ENCODE measurements at regions not wholly inside any gene's neighbourhood (a gene's known extent, or its start where the extent isn't known, plus 50 kb on each side); places are given as distances from the start of the nearest gene placed in this dataset.

GRCh38 chr14:105905456-105905855 is 379.1 kb downstream of the TMEM121 start:
- Histone ChIP-seq H3K36me3 (ENCODE audit: control insufficient read depth in 4 of 4, insufficient read depth in 4 of 4, low read length in 4 of 4) (no peaks in the 10 kb centered on the region), H3K4me1 (ENCODE audit: control insufficient read depth in 5 of 5, insufficient read depth in 5 of 5, low read length in 5 of 5) (no peaks in the 10 kb centered on the region), H3K27ac (ENCODE audit: low read depth in 1 of 2, low read length in 1 of 2) (no peak overlapping the region), H3K27me3 (ENCODE audit: control insufficient read depth in 3 of 3, insufficient read depth in 3 of 3, low read length in 2 of 3) (no peaks in the 10 kb centered on the region), H3K9me3 (ENCODE audit: control insufficient read depth in 4 of 4, insufficient read depth in 3 of 4, low read length in 3 of 4) (peaks cover 0 to 6% (median 0%) of the 10 kb centered on the region in 4 donors), H3K9ac (ENCODE audit: insufficient read depth in 1 of 2, low read length in 2 of 2) (no peak overlapping the region), H3K4me3 (no peak overlapping the region)
- no peak for ATAC-seq (ENCODE audit: insufficient read depth, low FRiP score)
- no peak for DNase-seq
- 65 to 81% methylated on average over 11 of the region's 11 CpGs for WGBS, 2 donors
- no peak for TF ChIP-seq CTCF (IDR thresholded peaks at IDR 0.05; ENCODE audit: control extremely low read depth, extremely low read depth)

- Histone ChIP-seq H3K9me3 (ENCODE audit: control insufficient read depth in 4 of 4, insufficient read depth in 3 of 4, low read length in 3 of 4) (peaks cover 0 to 6% (median 0%) of the 10 kb centered on the region in 4 donors), H3K27me3 (ENCODE audit: control insufficient read depth in 3 of 3, insufficient read depth in 3 of 3, low read length in 2 of 3) (no peaks in the 10 kb centered on the region), H3K4me3 (no peak overlapping the region), H3K27ac (ENCODE audit: low read depth in 1 of 2, low read length in 1 of 2) (no peak overlapping the region), H3K36me3 (ENCODE audit: control insufficient read depth in 4 of 4, insufficient read depth in 4 of 4, low read length in 4 of 4) (no peaks in the 10 kb centered on the region), H3K4me1 (ENCODE audit: control insufficient read depth in 5 of 5, insufficient read depth in 5 of 5, low read length in 5 of 5) (no peaks in the 10 kb centered on the region), H3K9ac (ENCODE audit: insufficient read depth in 1 of 2, low read length in 2 of 2) (no peak overlapping the region)
- TF ChIP-seq CTCF (IDR thresholded peaks at IDR 0.05; ENCODE audit: control extremely low read depth, extremely low read depth): no peak
- WGBS, 2 donors: 53 to 84% methylated on average over 3 of the region's 3 CpGs
- no peak for DNase-seq
- no peak for ATAC-seq (ENCODE audit: insufficient read depth, low FRiP score)
Observed at GRCh38 chr14:105907276-105907675, 380.9 kb downstream of the TMEM121 start.

DNA sequence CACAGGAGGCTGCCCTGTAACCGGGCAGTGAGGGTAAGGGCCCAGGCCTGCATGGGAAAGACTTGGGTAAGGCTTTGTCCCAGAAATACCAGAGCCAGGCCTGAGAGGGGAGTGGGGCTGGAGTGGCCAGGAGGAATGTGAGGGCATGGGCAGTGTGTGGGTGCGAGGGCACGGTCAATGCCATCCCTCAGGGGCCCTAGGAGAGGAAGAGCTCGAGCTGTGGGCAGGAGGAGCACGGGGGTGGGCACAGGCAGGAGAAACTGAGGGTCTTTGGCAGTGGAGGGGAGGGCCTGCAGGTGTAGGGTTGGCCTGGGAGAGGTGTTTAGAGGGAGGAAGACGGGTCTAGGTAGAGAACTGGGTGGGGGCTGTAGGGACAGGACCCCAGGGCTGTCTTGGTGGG is 381.6 kb downstream of the TMEM121 start:
- 54 to 55% methylated on average over 5 to 6 of the region's 6 CpGs for WGBS, 2 donors
- H3K9me3 ChIP-seq (ENCODE audit: control insufficient read depth in 4 of 4, insufficient read depth in 3 of 4, low read length in 3 of 4): peaks cover 0 to 6% (median 0%) of the 10 kb centered on the region in 4 donors
- ATAC-seq (ENCODE audit: insufficient read depth, low FRiP score) (no peak), DNase-seq (no peak)
- no peak overlapping the region for H3K27ac ChIP-seq (ENCODE audit: low read depth in 1 of 2, low read length in 1 of 2)
- no peaks in the 10 kb centered on the region for H3K27me3 ChIP-seq (ENCODE audit: control insufficient read depth in 3 of 3, insufficient read depth in 3 of 3, low read length in 2 of 3)
- no peak for TF ChIP-seq CTCF (IDR thresholded peaks at IDR 0.05; ENCODE audit: control extremely low read depth, extremely low read depth)
- H3K4me1 ChIP-seq (ENCODE audit: control insufficient read depth in 5 of 5, insufficient read depth in 5 of 5, low read length in 5 of 5): no peaks in the 10 kb centered on the region
- no peaks in the 10 kb centered on the region for H3K36me3 ChIP-seq (ENCODE audit: control insufficient read depth in 4 of 4, insufficient read depth in 4 of 4, low read length in 4 of 4)
- H3K9ac ChIP-seq (ENCODE audit: insufficient read depth in 1 of 2, low read length in 2 of 2): no peak overlapping the region
- H3K4me3 ChIP-seq: no peak overlapping the region

DNA sequence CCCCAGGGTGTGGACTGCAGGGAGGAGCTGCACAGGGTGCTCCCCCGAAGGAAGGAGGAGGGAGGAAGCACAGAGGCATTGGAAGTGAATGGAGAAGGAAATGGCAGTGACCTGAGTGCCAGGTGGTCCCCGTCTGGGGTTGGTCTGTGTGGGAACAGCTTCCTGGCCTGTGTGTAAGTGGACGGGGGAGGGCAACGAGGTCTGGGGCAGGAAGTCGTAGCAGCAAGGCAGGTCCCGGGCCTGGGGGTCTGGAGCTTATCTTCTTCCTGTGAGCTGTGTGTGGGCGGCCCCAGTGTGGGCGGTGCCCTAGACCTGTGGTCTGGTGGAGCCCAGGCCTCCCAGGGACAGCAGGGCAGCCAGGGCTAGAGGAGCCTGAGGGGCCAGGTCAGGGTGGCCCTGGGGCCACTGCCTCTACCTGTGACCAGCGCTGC is 382.1 kb downstream of the TMEM121 start:
- Histone ChIP-seq H3K9ac (ENCODE audit: insufficient read depth in 1 of 2, low read length in 2 of 2) (no peak overlapping the region), H3K9me3 (ENCODE audit: control insufficient read depth in 4 of 4, insufficient read depth in 3 of 4, low read length in 3 of 4) (peaks cover 0 to 6% (median 0%) of the 10 kb centered on the region in 4 donors), H3K4me3 (no peak overlapping the region), H3K36me3 (ENCODE audit: control insufficient read depth in 4 of 4, insufficient read depth in 4 of 4, low read length in 4 of 4) (no peaks in the 10 kb centered on the region), H3K4me1 (ENCODE audit: control insufficient read depth in 5 of 5, insufficient read depth in 5 of 5, low read length in 5 of 5) (no peaks in the 10 kb centered on the region), H3K27me3 (ENCODE audit: control insufficient read depth in 3 of 3, insufficient read depth in 3 of 3, low read length in 2 of 3) (no peaks in the 10 kb centered on the region), H3K27ac (ENCODE audit: low read depth in 1 of 2, low read length in 1 of 2) (no peak overlapping the region)
- ATAC-seq (ENCODE audit: insufficient read depth, low FRiP score) (no peak), DNase-seq (no peak)
- WGBS, 2 donors: 41 to 48% methylated on average over 5 to 9 of the region's 9 CpGs
- no peak for TF ChIP-seq CTCF (IDR thresholded peaks at IDR 0.05; ENCODE audit: control extremely low read depth, extremely low read depth)
